HUES48 (cell line): ENCODE measurements at regions not wholly inside any gene's neighbourhood (a gene's known extent, or its start where the extent isn't known, plus 50 kb on each side); places are given as distances from the start of the nearest gene placed in this dataset.
"Not testable (repeated sequence)": the region's sequence is repeated elsewhere in the genome, so short reads cannot be mapped to it uniquely, and the experiment has no call there.

ENCODE experiments used
- H3K27ac ChIP-seq: one replicate; pipeline ENCODE4 v1.7.0; 2013; ENCODE audit warnings: low read depth, low read length, inconsistent platforms
- H3K27me3 ChIP-seq: 2 replicates; pipeline ENCODE4 v1.6.1; 2013; ENCODE audit warnings: mild to moderate bottlenecking, low read length; ENCODE audit not compliant: control insufficient read depth, insufficient read depth
- H3K36me3 ChIP-seq: 2 replicates; pipeline ENCODE4 v1.6.1; 2013; ENCODE audit warnings: low read length; ENCODE audit not compliant: control insufficient read depth, insufficient read depth
- H3K4me1 ChIP-seq: 2 replicates; pipeline ENCODE4 v1.6.1; 2013; ENCODE audit warnings: mild to moderate bottlenecking, low read length; ENCODE audit not compliant: control insufficient read depth, insufficient read depth
- H3K4me3 ChIP-seq: 2 replicates; pipeline ENCODE4 v1.5.1; 2013; ENCODE audit warnings: mild to moderate bottlenecking, low read depth, low read length
- H3K9ac ChIP-seq: 2 replicates; pipeline ENCODE4 v1.6.1; 2013; ENCODE audit warnings: mild to moderate bottlenecking, low read depth, low read length, moderate library complexity
- H3K9me3 ChIP-seq: 2 replicates; pipeline ENCODE4 v1.6.1; 2013; ENCODE audit warnings: low read length; ENCODE audit not compliant: control insufficient read depth, insufficient read depth

DNA sequence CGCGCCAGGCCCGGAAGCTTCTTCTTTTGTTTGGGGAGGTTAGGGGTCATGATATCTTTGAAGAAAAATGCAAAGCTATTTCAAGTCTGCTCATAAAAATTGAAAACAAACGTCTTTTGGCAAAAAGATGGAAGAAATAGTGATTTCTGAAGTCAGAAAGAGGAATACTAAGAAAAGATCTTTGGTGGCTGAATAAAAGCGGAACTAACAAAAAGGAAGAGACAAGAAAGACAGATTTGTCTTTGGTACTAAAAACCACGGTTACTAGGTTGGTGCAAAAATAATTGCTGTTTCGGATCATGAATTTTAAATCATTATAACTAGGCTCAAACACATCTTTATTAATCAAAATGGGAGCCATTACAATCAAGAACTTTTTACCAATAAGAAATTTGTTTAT lies 164.6 kb upstream of the TRIB2 start:
- Histone ChIP-seq H3K4me3 (no peak overlapping the region), H3K9me3 (0 out of 2 replicates have a peak, but pooled peaks cover 2% of the 10 kb centered on the region), H3K4me1 (peaks cover 5% of the 10 kb centered on the region; the same call in 1 of the 2 replicates), H3K27me3 (no peaks in the 10 kb centered on the region), H3K27ac (no peak overlapping the region), H3K9ac (no peak overlapping the region), H3K36me3 (no peaks in the 10 kb centered on the region)

DNA sequence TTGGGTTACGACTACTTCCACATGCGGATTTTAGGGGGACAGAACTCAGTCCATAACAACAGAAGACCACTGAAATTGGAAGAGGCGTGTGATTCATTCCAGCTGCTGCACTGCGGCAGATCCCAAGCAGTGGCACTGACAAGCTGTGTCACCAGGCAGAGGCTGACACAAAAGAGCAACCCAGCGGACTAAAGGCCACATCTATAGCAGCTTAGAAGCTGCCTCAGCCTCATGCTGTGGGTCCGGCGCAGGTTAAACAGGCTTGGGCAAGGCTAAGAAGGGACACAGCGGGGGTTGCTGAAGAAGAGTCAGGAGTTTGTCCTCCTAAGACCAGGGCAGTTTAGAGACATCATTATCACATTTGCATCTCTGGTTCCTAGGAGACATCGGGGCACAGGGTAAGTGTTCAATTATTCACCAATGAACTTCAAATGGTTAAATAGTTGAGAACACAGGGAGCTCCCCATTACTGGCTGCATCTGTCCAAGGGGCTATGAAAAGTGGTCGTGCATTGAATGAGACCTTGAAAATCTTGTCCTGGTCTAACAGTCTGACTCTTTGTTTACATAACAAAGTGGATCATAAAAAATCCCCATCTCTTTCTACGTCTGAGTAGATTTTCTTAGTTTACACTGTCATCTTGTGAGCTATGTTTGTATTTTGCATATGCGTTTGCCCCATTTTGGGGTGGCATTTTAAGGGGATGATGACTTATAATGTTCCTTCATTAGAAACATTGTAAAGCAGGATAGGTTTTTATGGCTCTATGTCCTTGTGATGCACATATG lies 162.3 kb upstream of the TRIB2 start:
- Histone ChIP-seq H3K9me3 (0 out of 2 replicates have a peak, but pooled peaks cover 2% of the 10 kb centered on the region), H3K4me3 (no peak overlapping the region), H3K36me3 (no peaks in the 10 kb centered on the region), H3K4me1 (peaks cover 5% of the 10 kb centered on the region; the same call in 1 of the 2 replicates), H3K9ac (no peak overlapping the region), H3K27ac (no peak overlapping the region), H3K27me3 (no peaks in the 10 kb centered on the region)

DNA sequence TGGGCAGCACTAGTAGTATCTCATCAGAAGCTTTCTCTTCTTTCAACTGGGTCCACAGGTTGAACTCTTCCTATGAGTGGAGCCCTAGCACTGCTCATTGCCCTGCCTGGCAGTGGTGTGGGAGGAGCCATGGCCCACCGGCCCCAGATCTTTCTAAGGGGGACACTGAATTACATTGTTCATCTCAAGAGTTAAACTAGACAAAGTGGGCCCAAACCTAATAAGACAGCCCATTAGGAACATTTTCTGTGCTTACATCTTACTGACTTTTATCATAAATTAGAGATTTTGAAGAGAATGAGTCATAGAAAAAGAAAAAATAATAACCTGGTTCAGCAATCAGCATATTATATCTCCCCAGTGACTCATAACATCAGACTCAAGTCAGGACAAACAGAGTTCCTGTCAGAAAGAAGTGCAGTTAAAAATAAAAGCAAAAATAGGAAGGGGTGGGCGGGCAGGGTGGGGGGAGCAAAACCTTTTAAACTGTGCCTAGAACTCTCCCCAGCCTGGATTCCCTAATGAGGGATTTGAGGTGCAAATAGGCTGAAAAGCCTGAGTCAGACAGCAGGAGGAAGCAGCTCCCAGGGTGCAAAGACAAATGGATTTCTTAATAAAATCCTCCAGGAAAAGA lies 161.6 kb upstream of the TRIB2 start:
- H3K9ac ChIP-seq = no peak overlapping the region
- no peak overlapping the region for H3K4me3 ChIP-seq
- H3K4me1 ChIP-seq = peaks cover 5% of the 10 kb centered on the region; the same call in 1 of the 2 replicates
- no peaks in the 10 kb centered on the region for H3K27me3 ChIP-seq
- H3K27ac ChIP-seq = no peak overlapping the region
- H3K9me3 ChIP-seq = 0 out of 2 replicates have a peak, but pooled peaks cover 2% of the 10 kb centered on the region
- no peaks in the 10 kb centered on the region for H3K36me3 ChIP-seq

DNA sequence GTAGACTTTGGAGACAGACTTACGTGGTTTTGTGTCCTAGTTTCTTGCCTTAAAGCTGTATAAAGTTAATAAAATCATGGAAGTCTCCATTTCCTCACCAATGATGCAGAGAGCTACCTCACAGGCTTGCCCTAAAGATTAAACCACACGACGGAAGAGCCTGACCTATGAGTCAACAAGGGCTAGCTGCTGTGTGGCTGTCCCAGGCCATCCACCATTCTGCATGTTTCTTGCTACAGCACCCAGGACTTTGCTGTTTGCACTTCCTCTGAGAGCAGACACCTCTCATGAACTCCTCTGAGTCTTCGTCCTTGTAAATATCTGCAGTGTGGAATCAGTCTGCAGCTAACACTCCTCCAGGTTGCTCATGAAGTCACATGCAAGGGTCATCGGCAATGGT lies 160.0 kb upstream of the TRIB2 start:
- no peak overlapping the region for H3K4me3 ChIP-seq
- no peaks in the 10 kb centered on the region for H3K27me3 ChIP-seq
- peaks cover 5% of the 10 kb centered on the region; the same call in 1 of the 2 replicates for H3K4me1 ChIP-seq
- no peaks in the 10 kb centered on the region for H3K9me3 ChIP-seq
- no peak overlapping the region for H3K9ac ChIP-seq
- no peaks in the 10 kb centered on the region for H3K36me3 ChIP-seq
- H3K27ac ChIP-seq = no peak overlapping the region

DNA sequence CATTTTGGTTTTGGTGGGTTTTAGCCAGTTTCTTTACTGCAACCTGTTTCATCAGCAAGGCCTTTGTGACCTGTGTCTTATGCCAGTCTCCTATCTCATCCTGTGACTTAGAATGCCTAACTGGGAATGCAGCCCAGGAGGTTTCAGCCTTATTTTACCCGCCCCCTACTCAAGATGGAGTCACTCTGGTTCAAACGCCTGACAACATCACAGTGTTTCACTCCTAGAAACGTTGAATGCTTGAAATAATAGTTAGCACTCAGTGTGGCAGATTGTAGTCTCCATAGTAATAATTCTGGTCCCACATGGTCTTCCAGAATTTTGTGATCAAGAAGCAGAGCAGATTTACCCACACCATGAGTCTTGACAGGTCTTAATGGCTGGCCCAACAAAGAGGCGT lies 159.0 kb upstream of the TRIB2 start:
- Histone ChIP-seq H3K9ac (no peak overlapping the region), H3K36me3 (no peaks in the 10 kb centered on the region), H3K4me1 (peaks cover 9% of the 10 kb centered on the region; the same call in 1 of the 2 replicates), H3K9me3 (no peaks in the 10 kb centered on the region), H3K4me3 (no peak overlapping the region), H3K27ac (no peak overlapping the region), H3K27me3 (no peaks in the 10 kb centered on the region)

DNA sequence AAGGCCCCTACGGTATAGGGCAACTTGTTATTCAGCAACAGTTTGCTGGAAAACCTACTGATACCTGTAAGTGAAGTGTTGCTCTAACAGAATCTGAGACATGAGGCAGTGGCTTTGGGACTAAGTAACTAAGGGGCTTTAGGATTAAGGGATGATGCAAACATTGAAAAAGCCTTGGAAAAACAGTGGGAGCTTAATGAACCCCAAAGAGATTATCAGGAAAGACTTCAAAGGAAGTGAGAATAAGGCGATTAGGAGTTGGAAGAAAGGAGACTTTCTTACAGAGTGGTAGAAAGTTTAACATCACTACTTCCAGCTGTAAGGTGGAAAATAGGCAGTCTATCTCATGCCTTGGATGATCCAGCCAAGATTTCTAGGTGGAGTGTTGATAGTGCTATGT lies 158.2 kb upstream of the TRIB2 start:
- Histone ChIP-seq H3K27ac (no peak overlapping the region), H3K9me3 (no peaks in the 10 kb centered on the region), H3K4me1 (peaks cover 9% of the 10 kb centered on the region; the same call in 1 of the 2 replicates)

DNA sequence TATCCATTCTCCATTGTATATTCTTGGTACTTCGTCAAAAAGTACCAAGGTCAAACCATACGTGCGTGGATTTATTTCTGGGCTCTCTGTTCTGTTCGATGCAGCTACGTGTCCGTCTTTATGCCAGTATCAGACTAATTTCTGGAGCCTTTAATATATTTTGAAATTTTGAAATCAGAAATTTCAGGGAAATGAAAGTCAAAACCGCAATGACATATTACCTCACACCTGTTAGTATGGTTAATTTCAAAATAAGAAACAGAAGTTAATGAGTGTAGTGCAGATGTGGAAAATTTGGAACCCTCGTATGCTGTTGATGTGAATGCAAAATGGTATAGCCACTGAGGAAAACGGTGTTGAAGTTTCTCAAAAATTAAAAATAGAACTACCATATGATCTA lies 156.1 kb upstream of the TRIB2 start:
- Histone ChIP-seq H3K4me1 (peaks cover 6% of the 10 kb centered on the region; the same call in 1 of the 2 replicates), H3K9ac (no peak overlapping the region), H3K27me3 (no peaks in the 10 kb centered on the region), H3K4me3 (no peak overlapping the region), H3K36me3 (no peaks in the 10 kb centered on the region), H3K9me3 (no peaks in the 10 kb centered on the region), H3K27ac (no peak overlapping the region)

More for the DNA sequence above, 158.2 kb upstream of the TRIB2 start:
- H3K36me3 ChIP-seq = no peaks in the 10 kb centered on the region
- no peaks in the 10 kb centered on the region for H3K27me3 ChIP-seq
- no peak overlapping the region for H3K4me3 ChIP-seq
- no peak overlapping the region for H3K9ac ChIP-seq

DNA sequence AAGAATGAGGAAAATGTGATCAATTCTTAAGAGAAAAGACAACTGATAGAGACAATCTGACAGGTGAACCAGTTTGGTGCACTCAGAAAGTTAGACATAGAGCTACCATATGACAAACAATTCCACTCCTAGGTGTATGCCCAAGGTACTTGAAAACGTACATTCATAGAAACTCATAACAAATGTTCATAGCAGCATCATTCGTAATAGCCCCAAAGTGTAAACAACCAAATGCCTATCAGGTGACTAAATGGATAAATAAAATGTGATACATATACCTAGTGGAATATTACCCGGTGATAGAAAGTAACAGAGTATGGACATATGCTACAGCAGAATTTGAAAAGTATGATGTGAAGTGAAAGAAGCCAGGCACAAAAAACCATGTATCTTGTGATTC lies 149.3 kb upstream of the TRIB2 start:
- Histone ChIP-seq H3K27me3 (no peaks in the 10 kb centered on the region), H3K9ac (no peak overlapping the region), H3K4me3 (no peak overlapping the region), H3K4me1 (peaks cover under 1% of the 10 kb centered on the region; the same call in 1 of the 2 replicates), H3K36me3 (no peaks in the 10 kb centered on the region), H3K9me3 (no peaks in the 10 kb centered on the region), H3K27ac (no peak overlapping the region)

DNA sequence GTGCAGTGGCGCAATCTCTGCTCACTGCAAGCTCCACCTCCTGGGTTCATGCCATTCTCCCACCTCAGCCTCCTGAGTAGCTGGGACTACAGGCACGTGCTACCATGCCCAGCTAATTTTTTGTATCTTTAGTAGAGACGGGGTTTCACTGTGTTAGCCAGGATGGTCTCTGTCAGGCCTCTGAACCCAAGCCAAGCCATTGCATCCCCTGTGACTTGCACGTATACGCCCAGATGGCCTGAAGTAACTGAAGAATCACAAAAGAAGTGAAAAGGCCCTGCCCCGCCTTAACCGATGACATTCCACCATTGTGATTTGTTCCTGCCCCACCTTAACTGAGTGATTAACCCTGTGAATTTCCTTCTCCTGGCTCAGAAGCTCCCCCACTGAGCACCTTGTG lies 147.2 kb upstream of the TRIB2 start:
- not testable (repeated sequence) for H3K9ac ChIP-seq, H3K27me3 ChIP-seq, H3K9me3 ChIP-seq, H3K4me3 ChIP-seq, H3K4me1 ChIP-seq, H3K27ac ChIP-seq, H3K36me3 ChIP-seq

GRCh38 chr2:12569929-12570328 lies 146.8 kb upstream of the TRIB2 start:
- not testable (repeated sequence) for H3K27me3 ChIP-seq, H3K4me1 ChIP-seq, H3K4me3 ChIP-seq, H3K9me3 ChIP-seq, H3K27ac ChIP-seq, H3K9ac ChIP-seq, H3K36me3 ChIP-seq

GRCh38 chr2:12577091-12577490 lies 139.6 kb upstream of the TRIB2 start:
- H3K27ac ChIP-seq = no peak overlapping the region
- H3K4me1 ChIP-seq = no peaks in the 10 kb centered on the region
- no peak overlapping the region for H3K4me3 ChIP-seq
- no peaks in the 10 kb centered on the region for H3K9me3 ChIP-seq
- no peaks in the 10 kb centered on the region for H3K27me3 ChIP-seq
- no peaks in the 10 kb centered on the region for H3K36me3 ChIP-seq
- H3K9ac ChIP-seq = no peak overlapping the region
